GM12865 (cell line): ENCODE measurements at regions not wholly inside any gene's neighbourhood (a gene's known extent, or its start where the extent isn't known, plus 50 kb on each side); places are given as distances from the start of the nearest gene placed in this dataset.

Experiments
- DNase-seq: peaks from one replicate; pipeline ENCODE4 v3.0.0; 2010; ENCODE audit warnings: low read depth
- H3K4me3 ChIP-seq: 2 replicates; pipeline ENCODE4 v1.5.1; 2011; ENCODE audit warnings: mild to moderate bottlenecking, low read depth, low read length, control low read depth
- CTCF ChIP-seq: IDR thresholded peaks from 2 replicates; pipeline ENCODE4 v1.5.1; 2011; ENCODE audit warnings: low read length, control low read depth, low read depth, inconsistent platforms; ENCODE audit not compliant: insufficient read depth; ENCODE audit errors: missing control alignments

- H3K4me3 ChIP-seq, result no peak overlapping the region
- DNase-seq, result peak; percentile 38
- TF ChIP-seq CTCF, result peak; percentile 27
Observed at GRCh38 chr13:47455626-47456025, 545.4 kb downstream of the SUCLA2 start.

GRCh38 chr13:47454986-47455385 lies 546.1 kb downstream of the SUCLA2 start:
- H3K4me3 ChIP-seq, result no peak overlapping the region
- TF ChIP-seq CTCF, result no peak
- no peak for DNase-seq

GRCh38 chr13:47437406-47437805 lies 540.6 kb upstream of the HTR2A start:
- H3K4me3 ChIP-seq, result no peak overlapping the region
- TF ChIP-seq CTCF, result no peak
- DNase-seq, result no peak

GRCh38 chr13:47433461-47434005 lies 536.7 kb upstream of the HTR2A start:
- no peak for TF ChIP-seq CTCF
- H3K4me3 ChIP-seq, result no peak overlapping the region
- DNase-seq, result no peak

- TF ChIP-seq CTCF, result no peak
- DNase-seq, result no peak
- no peak overlapping the region for H3K4me3 ChIP-seq
Observed at GRCh38 chr13:47426126-47426849, 529.4 kb upstream of the HTR2A start.

- no peak for TF ChIP-seq CTCF
- DNase-seq, result no peak
- no peak overlapping the region for H3K4me3 ChIP-seq
Observed at GRCh38 chr13:47421525-47421924, 524.7 kb upstream of the HTR2A start.

- TF ChIP-seq CTCF, result no peak
- H3K4me3 ChIP-seq, result no peak overlapping the region
- peak; percentile 21 for DNase-seq
Observed at GRCh38 chr13:47420568-47420967, 523.7 kb upstream of the HTR2A start.
